ENCODE measurements at regions not wholly inside any gene's neighbourhood (a gene's known extent, or its start where the extent isn't known, plus 50 kb on each side); places are given as distances from the start of the nearest gene placed in this dataset.

- TF ChIP-seq SP1 (IDR thresholded peaks at IDR 0.05; ENCODE audit: low read depth, low read length): no peak
- no peak for TF ChIP-seq SUZ12 (IDR thresholded peaks at IDR 0.05; ENCODE audit: low read length)
Measured at GRCh38 chr1:201624741-201625225, 85.9 kb downstream of the NAV1 start (continued).

All from H1 (cell line).